Stimulated activated CD4-positive, alpha-beta T cell treated with anti-CD3 and anti-CD28 coated beads, Interleukin-4, amount 100 ng/mL, for 48 hours (primary cell): ENCODE measurements at regions not wholly inside any gene's neighbourhood (a gene's known extent, or its start where the extent isn't known, plus 50 kb on each side); places are given as distances from the start of the nearest gene placed in this dataset.

Experiments
- DNase-seq, 2 donors: peaks; one replicate each; pipeline ENCODE4 v3.0.0-alpha.2; 2020; ENCODE audit warnings: low read depth in 2 of 2

DNA sequence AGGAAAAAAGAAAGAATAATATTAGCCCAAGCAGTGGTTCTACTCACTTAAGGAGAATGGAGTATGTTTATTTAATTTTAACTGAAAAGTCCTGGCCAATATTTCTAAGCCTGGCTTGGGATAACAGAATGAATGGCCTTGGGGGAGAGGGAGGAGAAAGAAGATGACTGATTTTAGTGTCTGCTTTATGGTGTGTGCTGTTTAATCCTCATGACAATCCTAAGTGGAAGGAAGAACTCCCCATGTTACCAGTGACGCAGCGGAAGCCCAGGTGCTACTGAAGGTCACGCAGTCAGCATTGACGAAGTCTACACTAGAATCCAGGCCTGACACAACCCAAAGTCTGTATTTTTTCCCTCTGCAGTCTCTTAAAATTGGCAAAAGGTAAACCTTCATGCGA, 50.5 kb downstream of the PALM2AKAP2 start:
- DNase-seq = no peak

DNA sequence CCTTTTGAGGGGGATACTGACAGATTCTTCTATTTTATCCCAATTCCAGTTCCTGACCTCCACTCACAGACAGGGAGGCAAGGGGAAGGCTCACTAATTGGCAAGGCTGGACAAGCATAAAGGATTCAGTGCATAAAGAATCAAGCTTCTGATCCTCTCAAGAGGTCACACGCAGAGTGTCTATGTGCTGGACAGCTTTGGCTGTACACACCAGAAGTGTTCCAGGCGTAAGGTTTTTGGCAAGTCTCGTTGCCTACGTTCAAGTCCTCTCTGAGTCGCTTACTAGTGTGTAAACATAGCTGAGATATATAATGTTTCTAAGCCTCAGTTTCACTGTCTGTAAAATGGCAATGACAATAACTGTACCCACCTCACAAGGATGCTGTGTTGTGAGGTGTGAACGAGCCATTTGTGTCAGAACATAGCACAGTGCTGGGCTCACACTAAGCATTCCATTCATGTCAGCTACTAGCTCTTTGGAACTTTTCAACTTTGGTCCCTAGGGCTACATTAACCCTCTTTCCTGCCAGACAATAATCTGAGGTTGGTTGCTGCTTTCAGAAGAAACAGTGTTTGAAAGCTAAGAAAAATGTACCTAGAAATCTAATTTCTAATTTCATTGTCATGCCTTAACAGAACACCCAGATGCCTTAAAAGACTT, 52.1 kb downstream of the PALM2AKAP2 start:
- no peak for DNase-seq

DNA sequence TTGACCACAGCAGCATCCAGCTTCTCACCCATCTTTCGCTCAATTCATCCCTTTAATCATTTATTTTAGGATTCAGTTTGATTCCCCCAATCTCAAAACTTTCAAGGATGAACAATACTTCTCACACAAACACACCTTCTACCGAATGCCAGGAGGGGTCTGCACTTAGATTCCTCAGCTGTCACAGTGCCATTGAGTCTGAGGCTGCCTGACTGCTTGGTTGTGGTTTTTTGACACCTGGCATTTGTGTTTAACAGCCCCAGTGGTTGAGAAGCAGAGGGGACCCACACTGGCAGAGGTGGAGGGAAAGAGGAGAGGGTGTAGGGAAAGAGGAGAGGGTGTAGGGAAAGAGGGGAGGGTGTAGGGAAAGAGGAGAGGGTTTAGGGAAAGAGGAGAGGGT, 54.9 kb downstream of the PALM2AKAP2 start:
- no peak for DNase-seq

DNA sequence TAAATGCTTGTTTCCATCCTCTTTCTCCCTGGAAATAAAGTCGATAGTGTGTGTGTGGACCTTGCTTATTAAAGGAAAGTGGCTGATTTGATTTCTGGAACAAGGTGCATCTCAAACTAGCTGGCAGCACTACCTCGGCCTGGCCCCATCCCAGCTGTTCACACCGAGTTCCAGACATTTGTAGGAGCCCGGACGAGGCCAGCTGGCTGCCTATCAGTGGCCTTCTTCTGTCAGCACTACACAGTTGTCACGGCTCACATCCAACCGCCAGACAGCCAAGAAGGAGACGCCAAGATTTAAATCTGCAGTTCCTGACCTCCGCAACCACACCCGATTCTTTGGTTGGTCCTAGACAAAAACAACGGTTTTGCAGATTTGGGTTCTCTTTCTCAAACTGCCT, 63.6 kb downstream of the PALM2AKAP2 start:
- no peak for DNase-seq

DNA sequence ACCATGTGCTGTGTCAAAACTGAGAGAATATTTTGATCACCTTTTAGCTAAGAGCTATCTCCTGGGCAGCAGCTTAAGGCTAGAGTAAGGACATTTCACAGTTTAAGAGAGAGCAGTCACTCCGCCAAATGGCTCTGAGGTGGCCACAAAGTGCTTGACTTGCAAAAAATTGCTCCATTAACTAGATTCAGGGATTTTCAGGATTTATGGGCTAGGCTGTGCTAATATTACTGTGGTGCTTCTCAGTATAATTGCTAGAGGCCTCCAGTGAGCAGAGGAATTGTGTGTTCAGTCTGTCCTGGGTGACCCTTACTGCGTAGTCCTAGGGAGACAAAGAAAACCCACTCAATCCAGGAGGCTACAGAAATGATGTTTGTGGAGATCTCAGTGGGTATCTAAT, 65.2 kb downstream of the PALM2AKAP2 start:
- DNase-seq = no peak

DNA sequence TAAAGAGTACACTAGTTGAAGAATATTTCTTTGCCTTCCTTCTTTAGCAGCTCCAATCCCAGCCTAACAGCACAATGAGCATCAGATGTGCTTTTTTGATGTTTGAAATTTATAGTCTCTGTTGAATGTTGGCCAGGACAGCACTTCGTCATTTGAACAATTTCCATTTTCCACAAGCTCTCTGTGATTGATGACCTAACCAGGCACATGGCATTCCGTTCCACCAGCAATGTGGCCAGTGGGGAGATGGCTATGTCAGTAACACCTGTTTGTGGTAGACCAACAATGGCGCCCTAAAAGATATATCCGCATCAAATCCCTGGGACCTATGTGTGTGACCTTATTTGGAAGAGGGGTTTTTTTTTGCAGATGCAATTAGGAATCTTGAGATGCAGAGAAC, 66.8 kb downstream of the PALM2AKAP2 start:
- no peak for DNase-seq

DNA sequence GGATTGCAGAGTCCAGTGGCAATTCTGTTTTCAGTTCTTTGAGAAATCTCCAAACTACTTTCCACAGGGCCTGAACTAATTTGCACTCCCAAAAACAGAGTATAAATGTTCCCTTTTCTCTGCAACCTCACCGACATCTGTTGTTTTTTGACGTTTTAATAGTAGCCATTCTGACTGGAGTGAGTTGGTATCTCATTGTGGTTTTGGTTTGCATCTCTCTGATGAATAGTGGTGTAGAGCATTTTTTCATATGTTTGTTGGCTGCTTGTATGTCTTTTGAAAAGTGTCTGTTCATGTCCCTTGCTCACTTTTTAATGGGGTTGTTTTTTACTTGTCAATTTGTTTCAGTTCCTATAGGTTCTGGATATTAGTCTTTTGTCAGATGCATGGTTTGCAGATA, 72.6 kb downstream of the PALM2AKAP2 start:
- no peak for DNase-seq

DNA sequence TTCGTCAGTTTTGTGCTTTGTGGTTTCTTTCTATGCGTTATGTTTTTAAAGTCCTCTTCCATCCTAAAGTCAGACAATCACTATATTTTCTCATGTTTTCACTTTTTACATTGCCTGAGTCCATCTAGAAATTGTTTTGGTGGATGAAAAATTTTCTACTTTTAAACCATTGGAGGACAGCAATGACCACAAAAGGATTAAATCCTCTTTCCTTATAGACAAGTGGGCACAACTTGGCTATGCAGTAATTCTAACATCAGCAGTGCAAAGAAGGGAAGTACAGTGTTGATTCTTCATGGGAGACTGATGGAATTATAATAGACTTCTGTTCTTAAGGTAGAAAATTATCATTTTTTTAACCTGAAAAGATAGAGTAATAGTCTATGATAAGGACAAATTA, 75.5 kb downstream of the PALM2AKAP2 start:
- DNase-seq = no peak

DNA sequence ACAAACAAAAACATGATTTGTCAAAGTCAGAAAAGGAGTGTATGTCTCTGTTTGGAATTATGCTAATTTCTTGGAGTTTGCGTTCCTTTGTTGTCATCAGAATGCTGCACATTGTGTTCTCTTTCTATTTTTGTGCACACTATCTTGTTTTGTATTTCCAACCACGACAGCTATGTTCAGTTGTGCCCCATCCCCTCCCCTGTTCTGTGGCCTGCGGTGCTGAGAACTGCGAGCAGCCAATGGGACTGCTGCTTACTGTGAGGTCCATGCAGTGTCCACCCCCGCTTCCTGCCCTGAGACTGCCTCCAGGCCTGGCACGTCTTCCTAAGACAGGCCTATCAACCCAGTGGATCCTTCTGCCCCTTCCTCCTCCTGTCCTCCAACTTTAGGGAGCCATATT, 76.8 kb downstream of the PALM2AKAP2 start:
- no peak for DNase-seq

DNA sequence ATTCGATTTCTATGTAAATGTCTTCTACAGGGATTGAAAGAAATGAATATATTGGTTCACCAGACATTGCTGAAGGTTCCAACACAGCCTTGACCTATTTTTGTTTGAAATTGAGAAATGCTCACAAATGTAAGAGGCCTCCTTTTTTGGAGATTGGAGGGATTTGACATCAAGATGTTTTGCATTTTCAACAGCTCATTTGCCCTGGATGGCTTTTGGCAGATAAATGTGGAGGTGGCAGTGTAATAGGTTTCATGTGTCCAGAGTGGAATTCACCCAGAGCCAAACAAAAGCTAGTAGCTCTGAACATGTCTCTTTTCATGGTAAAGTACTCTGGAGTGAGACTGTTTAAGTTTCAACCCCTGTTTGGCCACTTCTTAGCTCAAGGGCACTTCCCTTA, 77.3 kb downstream of the PALM2AKAP2 start:
- DNase-seq = no peak

DNA sequence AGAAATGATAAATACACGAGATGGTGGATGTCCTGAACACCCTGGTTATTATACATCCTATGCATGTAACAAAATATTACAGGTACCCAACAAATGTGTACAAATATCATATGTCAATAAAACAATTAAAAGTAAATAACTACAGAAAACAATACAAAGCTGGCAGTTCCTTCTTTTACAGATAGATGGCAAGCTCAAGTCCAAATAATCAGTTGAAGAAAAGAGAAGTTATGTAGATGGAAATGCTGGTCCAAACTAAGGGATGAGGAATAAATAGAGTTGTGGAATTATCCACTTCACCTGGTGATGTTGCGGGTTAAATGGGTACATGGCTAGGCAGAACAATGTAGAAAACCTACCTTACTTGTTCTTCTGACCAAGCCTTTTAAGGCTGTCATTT, 79.4 kb downstream of the PALM2AKAP2 start:
- DNase-seq = no peak

DNA sequence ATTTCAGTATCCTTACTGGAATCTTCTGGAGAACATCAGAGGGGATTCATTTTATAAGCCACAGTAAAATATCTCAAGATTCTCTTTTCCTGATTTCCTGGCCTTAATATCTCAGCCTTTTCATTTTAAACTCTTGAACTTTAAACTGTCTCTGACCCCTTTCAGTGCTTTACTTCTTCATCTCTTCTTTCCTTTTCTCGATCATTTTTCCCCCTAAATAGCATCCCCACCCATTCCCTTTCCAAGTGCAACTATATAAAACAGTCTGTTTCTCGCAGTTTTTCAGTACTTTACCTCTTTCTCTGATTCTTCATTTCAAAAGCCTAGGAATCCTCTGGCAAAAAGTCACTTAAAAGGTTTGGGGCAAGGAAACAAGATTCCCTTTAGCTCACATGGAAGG, 80.5 kb downstream of the PALM2AKAP2 start:
- no peak for DNase-seq

DNA sequence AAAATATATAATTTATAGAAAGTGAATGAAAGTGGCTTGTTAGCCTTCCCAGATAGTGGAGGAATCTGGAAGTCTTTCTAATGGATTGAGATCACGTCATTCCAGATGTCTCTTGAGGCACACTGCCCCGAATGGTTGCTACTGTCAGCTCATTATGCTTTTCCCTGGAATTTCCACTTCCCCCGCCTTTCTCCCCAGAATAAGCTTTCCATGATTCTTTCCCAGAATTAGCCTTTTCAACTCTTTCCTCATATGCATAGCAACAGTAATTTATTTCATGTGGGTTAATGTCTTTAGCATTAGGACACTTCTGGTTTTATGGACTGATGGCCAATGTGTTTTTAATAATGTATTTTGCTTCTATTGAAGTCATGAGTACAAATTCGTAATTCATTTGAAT, 81.5 kb downstream of the PALM2AKAP2 start:
- DNase-seq = no peak

DNA sequence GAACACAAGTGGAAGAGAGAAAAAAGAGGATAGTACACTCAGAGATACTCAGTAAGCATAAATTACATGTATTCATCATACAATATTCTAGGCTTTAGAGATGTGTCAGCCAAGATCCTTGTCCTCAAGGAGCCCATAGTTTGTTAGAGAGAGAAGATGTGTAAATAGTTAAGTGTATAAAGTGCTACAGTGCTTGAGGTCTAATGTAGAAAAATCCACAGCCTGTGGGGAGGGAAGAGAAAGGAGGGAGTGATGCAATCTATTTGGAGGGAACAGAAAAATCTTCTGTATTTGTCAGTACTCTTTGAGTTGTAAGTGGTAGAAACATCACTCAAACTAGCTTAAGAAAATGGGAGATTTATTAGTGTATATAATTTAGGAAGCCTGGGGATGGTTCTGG, 81.9 kb downstream of the PALM2AKAP2 start:
- DNase-seq = no peak

DNA sequence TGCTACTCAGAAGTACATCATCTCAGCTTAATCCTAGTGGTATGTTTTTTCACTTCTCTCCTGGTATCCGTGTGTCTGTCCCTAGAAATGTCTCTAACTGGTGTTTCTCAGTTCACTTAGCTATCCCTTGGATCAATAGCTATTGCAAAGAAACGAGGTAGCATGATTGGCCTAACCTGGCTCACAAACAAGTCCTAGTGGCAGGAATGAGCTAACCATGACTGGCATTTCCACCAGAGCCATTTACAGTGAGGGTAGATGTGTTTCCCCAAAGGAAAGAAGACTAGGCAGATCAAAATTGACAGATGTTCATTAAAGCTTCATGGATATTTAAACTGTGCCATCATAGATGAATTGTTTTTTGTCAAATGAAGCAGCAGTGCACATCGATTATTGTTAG, 82.5 kb downstream of the PALM2AKAP2 start:
- no peak for DNase-seq

DNA sequence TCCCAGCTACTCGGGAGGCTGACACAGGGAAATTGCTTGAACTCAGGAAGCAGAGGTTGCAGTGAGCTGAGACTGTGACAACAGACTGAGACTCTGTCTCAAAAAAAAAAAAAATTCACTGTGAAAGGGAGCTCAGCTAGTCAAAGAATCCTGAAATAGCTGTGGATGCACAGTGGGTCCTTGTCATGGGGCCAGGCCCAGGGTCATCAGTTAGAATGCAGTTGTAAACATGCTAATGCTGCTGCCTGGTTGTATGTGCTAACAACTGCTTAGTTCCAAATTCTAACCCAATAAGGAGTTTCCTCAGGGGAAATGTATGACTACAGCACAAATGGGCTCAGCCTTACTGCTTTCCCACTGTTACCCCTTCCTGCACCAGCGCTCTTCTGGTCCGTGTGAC, 84.0 kb downstream of the PALM2AKAP2 start:
- DNase-seq = no peak

DNA sequence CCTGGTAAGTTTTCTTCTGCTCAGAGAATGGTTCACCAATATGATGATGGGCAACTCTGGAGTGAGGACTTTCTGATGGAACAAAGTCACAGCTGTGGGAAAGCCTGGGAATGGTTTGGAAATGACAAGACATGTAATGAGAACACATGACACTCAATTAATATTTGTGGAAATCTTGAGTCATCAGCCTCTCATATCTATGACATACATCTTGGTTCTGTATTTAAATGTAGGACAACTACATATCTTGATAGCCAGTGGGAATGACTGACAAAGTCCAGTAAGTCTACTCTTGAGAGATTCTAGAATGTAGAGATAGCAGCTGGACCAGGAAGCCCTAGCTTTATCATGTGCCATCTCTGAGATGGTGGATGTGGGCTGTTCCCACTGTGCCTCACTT, 85.5 kb downstream of the PALM2AKAP2 start:
- DNase-seq = no peak

DNA sequence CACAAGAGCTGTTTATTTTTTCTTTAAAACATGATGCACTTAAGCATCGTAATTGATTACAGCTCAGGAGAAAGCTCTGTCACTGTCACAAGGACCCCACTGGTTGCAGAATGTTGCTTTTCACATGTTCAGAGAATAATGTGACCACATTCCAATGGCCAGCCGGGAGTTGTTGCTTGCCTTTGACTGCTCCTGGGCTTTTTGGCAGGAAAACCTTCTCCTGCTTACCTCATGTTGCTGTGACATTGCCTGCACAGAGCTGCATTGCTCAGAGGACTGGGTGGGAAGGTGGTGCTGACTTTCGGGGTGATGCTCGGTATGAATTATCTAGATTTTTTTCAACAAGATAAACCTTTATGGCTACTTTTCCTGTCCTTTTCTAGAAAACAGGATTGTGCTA, 88.2 kb downstream of the PALM2AKAP2 start:
- no peak for DNase-seq

DNA sequence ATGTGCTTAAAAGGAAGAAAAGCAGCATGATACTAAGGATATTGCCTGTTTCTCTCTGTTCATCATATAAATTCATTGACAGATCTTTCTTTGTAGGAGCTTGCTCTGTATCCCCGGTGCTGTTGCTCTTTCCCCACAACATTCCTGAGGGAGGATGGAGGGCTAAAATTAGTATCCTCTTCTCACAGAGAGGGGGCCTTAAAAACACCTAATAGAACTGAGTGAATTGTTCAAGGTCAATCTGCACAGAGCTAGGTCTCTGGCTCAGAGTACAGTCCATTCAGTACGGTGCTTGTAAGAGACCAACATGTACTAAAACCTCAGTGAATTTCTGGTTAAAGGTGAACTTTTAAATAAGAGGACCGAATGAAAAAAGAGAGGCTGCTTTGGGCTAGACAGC, 88.7 kb downstream of the PALM2AKAP2 start:
- DNase-seq = no peak

DNA sequence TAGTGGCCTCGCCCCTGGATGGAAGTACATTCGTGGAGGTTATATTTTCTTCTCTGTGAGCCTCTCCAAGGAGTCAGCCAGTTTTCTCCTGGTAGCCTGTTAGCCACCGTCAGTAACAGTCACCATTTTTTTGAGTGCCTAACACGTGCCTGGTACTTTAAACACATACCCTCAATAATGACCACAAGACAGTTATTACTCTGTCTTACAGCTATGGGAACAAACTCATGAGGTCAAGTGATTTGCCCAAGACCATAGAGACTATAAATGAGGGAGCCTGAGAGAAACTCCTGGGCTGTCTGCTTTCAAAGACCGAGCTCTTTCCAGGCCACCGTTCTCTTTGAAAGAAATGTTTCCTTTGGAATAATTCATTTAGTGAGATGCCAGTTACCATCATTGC, 90.4 kb downstream of the PALM2AKAP2 start:
- no peak for DNase-seq

DNA sequence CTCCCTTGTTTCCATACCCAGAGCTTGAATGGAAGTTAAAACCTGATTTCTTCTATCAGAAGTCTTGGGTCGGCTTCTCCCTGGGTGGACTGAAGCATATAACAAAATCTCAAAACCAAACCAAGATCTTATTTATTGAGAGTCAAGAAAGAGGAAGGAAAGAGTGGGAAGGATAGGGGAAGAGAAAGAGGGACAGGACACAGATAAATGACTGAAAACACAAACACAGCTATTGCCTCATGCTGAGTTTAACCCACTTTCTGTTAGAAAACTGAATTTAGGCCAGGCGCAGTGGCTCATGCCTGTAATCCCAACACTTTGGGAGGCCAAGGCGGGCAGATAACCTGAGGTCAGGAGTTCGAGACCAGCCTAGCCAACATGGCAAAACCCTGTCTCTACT, 92.9 kb downstream of the PALM2AKAP2 start:
- no peak for DNase-seq

DNA sequence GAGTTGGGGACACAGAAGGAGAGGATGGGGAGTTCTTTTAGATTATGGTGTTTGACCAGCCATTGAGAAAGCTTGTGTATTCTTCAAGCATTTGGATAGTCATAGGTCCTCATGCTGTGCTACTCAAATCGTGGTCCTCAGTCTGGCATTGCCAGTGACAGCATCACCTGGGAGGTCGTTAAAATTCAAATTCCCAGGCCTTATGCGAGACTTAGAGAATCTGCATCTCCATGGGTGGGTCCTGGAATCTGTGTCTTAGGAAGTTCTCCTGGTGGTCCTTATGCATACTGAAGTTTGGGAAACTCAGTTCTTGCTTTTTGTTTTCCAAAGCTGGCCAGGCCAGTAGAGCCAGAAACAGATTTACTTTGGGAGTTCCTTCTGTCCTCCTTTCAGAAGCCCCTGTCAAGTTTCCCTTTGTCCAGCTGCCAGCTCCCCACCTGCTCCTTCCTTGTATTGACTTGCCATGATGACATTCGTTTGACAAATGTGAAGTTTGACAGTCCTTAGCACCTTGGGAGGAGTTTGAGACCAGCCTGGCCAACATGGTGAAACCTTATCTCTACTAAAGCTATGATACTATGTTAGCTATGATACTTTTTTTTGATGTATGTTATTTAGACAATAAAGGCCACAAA, 95.6 kb downstream of the PALM2AKAP2 start:
- DNase-seq = no peak

DNA sequence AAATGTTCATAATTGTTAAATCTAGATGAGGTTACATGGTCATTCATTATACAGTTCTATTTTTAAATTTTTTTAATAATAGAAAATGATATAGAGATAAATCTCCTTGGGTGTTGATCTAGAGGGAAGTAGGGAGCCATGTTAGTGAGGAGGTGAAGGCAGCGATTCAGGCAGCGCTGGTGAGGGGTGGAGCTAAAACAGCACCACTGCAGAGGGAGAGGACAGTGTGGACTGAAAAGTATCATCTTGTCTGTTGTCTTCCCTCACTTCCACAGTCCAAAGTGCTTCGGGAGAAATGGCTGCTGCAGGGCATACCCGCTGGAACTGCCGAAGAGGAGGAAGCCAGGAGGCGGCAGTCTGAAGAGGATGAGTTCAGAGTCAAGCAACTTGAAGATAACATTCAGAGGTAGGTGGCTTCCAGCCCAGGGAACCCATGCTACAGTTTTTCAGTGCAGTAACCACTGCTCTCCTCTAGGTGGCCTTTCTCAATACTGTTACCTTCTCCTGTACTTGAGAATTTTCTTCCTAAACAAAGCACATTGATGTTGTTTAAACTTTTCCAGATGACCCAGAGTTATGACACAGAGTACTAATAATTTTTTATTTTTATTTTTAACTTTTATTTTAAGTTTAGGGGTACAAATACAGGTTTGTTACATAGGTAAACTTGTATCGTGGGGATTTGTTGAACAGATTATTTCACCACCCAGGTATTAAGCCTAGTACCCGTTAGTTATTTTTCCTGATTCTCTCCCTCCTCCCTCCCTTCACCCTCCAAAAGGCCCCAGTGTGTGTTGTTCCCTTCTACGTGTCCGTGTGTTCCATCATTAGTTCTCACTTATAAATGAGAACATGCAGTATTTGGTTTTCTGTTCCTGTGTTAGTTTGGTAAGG, 100.5 kb downstream of the PALM2AKAP2 start:
- no peak for DNase-seq
